ENCODE measurements at regions not wholly inside any gene's neighbourhood (a gene's known extent, or its start where the extent isn't known, plus 50 kb on each side); places are given as distances from the start of the nearest gene placed in this dataset.

DNA sequence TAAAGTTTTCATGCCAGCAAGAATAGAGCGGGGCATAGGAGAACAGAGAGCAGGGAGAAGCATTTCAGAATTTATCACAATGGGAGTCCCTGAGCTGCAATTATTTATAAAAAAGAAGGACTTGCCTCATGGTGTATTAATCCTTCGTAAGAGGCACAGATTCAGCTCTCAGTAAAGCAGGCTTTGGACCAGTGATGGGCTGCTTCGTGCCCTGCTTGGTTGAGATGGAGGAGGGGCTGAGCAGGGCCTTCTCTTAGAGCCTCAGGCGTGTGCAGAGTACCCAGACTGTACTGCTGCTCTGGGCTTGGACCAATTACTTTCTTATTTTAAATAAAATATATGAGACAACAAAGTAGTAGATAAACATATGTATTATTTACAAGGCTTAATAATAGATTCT, 265.7 kb upstream of the SLC10A2 start:
- TF ChIP-seq GATA2 (IDR thresholded peaks at IDR 0.05; ENCODE audit: low read depth, low read length) (no peak), GATA3 (IDR thresholded peaks at IDR 0.05; ENCODE audit: low read depth, low read length) (no peak)

Measured in SH-SY5Y (cell line).